ENCODE measurements at regions not wholly inside any gene's neighbourhood (a gene's known extent, or its start where the extent isn't known, plus 50 kb on each side); places are given as distances from the start of the nearest gene placed in this dataset.
"Not testable (repeated sequence)": the region's sequence is repeated elsewhere in the genome, so short reads cannot be mapped to it uniquely, and the experiment has no call there.

- no peak for DNase-seq (ENCODE audit: low read depth, low spot score)
Measured at GRCh38 chr13:44053208-44053607, 173.5 kb downstream of the LACC1 start.

- no peak for DNase-seq (ENCODE audit: low read depth, low spot score)
Measured at GRCh38 chr13:44054525-44054924, 174.8 kb downstream of the LACC1 start.

GRCh38 chr13:44055681-44056080, 176.0 kb downstream of the LACC1 start:
- not testable (repeated sequence) for DNase-seq (ENCODE audit: low read depth, low spot score)

GRCh38 chr13:44058067-44058466, 178.4 kb downstream of the LACC1 start:
- DNase-seq (ENCODE audit: low read depth, low spot score), result no peak

GRCh38 chr13:44058624-44059215, 179.0 kb downstream of the LACC1 start:
- no peak for DNase-seq (ENCODE audit: low read depth, low spot score)

GRCh38 chr13:44061876-44062275, 182.2 kb downstream of the LACC1 start:
- no peak for DNase-seq (ENCODE audit: low read depth, low spot score)

GRCh38 chr13:44063467-44063866, 183.8 kb downstream of the LACC1 start:
- DNase-seq (ENCODE audit: low read depth, low spot score), result no peak

- no peak for DNase-seq (ENCODE audit: low read depth, low spot score)
Measured at GRCh38 chr13:44063881-44064280, 184.2 kb downstream of the LACC1 start.

GRCh38 chr13:44064357-44064756, 184.7 kb downstream of the LACC1 start:
- no peak for DNase-seq (ENCODE audit: low read depth, low spot score)

GRCh38 chr13:44068169-44068568, 188.5 kb downstream of the LACC1 start:
- DNase-seq (ENCODE audit: low read depth, low spot score), result no peak

GRCh38 chr13:44068737-44069136, 189.0 kb downstream of the LACC1 start:
- peak; percentile 7 for DNase-seq (ENCODE audit: low read depth, low spot score)

GRCh38 chr13:44072536-44072935, 192.8 kb downstream of the LACC1 start:
- no peak for DNase-seq (ENCODE audit: low read depth, low spot score)

GRCh38 chr13:44074611-44075010, 194.9 kb downstream of the LACC1 start:
- DNase-seq (ENCODE audit: low read depth, low spot score), result no peak

- no peak for DNase-seq (ENCODE audit: low read depth, low spot score)
Measured at GRCh38 chr13:44075113-44075512, 195.4 kb downstream of the LACC1 start.

GRCh38 chr13:44078806-44079376, 199.2 kb downstream of the LACC1 start:
- no peak for DNase-seq (ENCODE audit: low read depth, low spot score)

- DNase-seq (ENCODE audit: low read depth, low spot score), result no peak
Measured at GRCh38 chr13:44079413-44080205, 199.9 kb downstream of the LACC1 start.

- no peak for DNase-seq (ENCODE audit: low read depth, low spot score)
Measured at GRCh38 chr13:44084146-44084545, 204.4 kb downstream of the LACC1 start.

- DNase-seq (ENCODE audit: low read depth, low spot score), result no peak
Measured at GRCh38 chr13:44086389-44086788, 206.7 kb downstream of the LACC1 start.

- DNase-seq (ENCODE audit: low read depth, low spot score), result no peak
Measured at GRCh38 chr13:44088411-44088810, 208.7 kb downstream of the LACC1 start.

- DNase-seq (ENCODE audit: low read depth, low spot score), result no peak
Measured at GRCh38 chr13:44088991-44089413, 209.3 kb downstream of the LACC1 start.

GRCh38 chr13:44089452-44089851, 209.7 kb downstream of the LACC1 start:
- DNase-seq (ENCODE audit: low read depth, low spot score), result no peak

GRCh38 chr13:44092078-44092970, 212.6 kb downstream of the LACC1 start:
- no peak for DNase-seq (ENCODE audit: low read depth, low spot score)
